ENCODE measurements at regions not wholly inside any gene's neighbourhood (a gene's known extent, or its start where the extent isn't known, plus 50 kb on each side); places are given as distances from the start of the nearest gene placed in this dataset.

- H3K4me3 ChIP-seq (ENCODE audit: low read depth, low read length) = no peak overlapping the region
- no peak for DNase-seq (ENCODE audit: low read depth)
- in situ Hi-C loops (cut with HindIII; ENCODE audit: low sequenced_read_pairs) = no loop called here
- TF ChIP-seq CTCF (IDR thresholded peaks at IDR 0.05; ENCODE audit: low read depth, low read length, missing control alignments) = no peak
Observed at GRCh38 chr17:79444198-79444597, 166.7 kb downstream of the RBFOX3 start.

- DNase-seq (ENCODE audit: low read depth) = no peak
- no peak overlapping the region for H3K4me3 ChIP-seq (ENCODE audit: low read depth, low read length)
- in situ Hi-C loops (cut with HindIII; ENCODE audit: low sequenced_read_pairs) = no loop called here
- TF ChIP-seq CTCF (IDR thresholded peaks at IDR 0.05; ENCODE audit: low read depth, low read length, missing control alignments) = no peak
Observed at GRCh38 chr17:79443026-79443425, 167.8 kb downstream of the RBFOX3 start.

- no peak overlapping the region for H3K4me3 ChIP-seq (ENCODE audit: low read depth, low read length)
- in situ Hi-C loops (cut with HindIII; ENCODE audit: low sequenced_read_pairs) = no loop called here
- TF ChIP-seq CTCF (IDR thresholded peaks at IDR 0.05; ENCODE audit: low read depth, low read length, missing control alignments) = no peak
- no peak for DNase-seq (ENCODE audit: low read depth)
Observed at GRCh38 chr17:79441356-79442160, 169.3 kb downstream of the RBFOX3 start.

- no peak for TF ChIP-seq CTCF (IDR thresholded peaks at IDR 0.05; ENCODE audit: low read depth, low read length, missing control alignments)
- in situ Hi-C loops (cut with HindIII; ENCODE audit: low sequenced_read_pairs) = no loop called here
- H3K4me3 ChIP-seq (ENCODE audit: low read depth, low read length) = no peak overlapping the region
- DNase-seq (ENCODE audit: low read depth) = no peak
Observed at GRCh38 chr17:79440251-79440650, 170.6 kb downstream of the RBFOX3 start.

- H3K4me3 ChIP-seq (ENCODE audit: low read depth, low read length) = no peak overlapping the region
- in situ Hi-C loops (cut with HindIII; ENCODE audit: low sequenced_read_pairs) = no loop called here
- no peak for DNase-seq (ENCODE audit: low read depth)
- no peak for TF ChIP-seq CTCF (IDR thresholded peaks at IDR 0.05; ENCODE audit: low read depth, low read length, missing control alignments)
Observed at GRCh38 chr17:79439493-79439892, 171.4 kb downstream of the RBFOX3 start.

- TF ChIP-seq CTCF (IDR thresholded peaks at IDR 0.05; ENCODE audit: low read depth, low read length, missing control alignments) = no peak
- no peak overlapping the region for H3K4me3 ChIP-seq (ENCODE audit: low read depth, low read length)
- DNase-seq (ENCODE audit: low read depth) = no peak
- in situ Hi-C loops (cut with HindIII; ENCODE audit: low sequenced_read_pairs) = no loop called here
Observed at GRCh38 chr17:79438546-79439334, 172.1 kb downstream of the RBFOX3 start.
